BE2C (cell line): ENCODE measurements at regions not wholly inside any gene's neighbourhood (a gene's known extent, or its start where the extent isn't known, plus 50 kb on each side); places are given as distances from the start of the nearest gene placed in this dataset.

Experiments used
- DNase-seq: peaks from one replicate; pipeline ENCODE4 v3.0.0-alpha.2; 2020
- H3K27me3 ChIP-seq: fragments of 250-450 bp; sonication (Bioruptor Pico); 2 replicates; pipeline ENCODE4 v1.5.1; 2020; ENCODE audit warnings: mild to moderate bottlenecking
- H3K36me3 ChIP-seq: fragments of 250-450 bp; sonication (Bioruptor Pico); 2 replicates; pipeline ENCODE4 v1.5.1; 2020; ENCODE audit warnings: mild to moderate bottlenecking
- H3K4me1 ChIP-seq: fragments of 250-450 bp; sonication (Bioruptor Pico); 2 replicates; pipeline ENCODE4 v1.5.1; 2020
- H3K4me3 ChIP-seq: 2 replicates; pipeline ENCODE4 v1.5.1; 2011; ENCODE audit warnings: low read depth, low read length
- H3K9me3 ChIP-seq: fragments of 250-450 bp; sonication (Bioruptor Pico); 2 replicates; pipeline ENCODE4 v1.5.1; 2020
- CTCF ChIP-seq: IDR thresholded peaks from 2 replicates; pipeline ENCODE4 v1.5.1; 2012; ENCODE audit warnings: mild to moderate bottlenecking, low read depth, low read length

GRCh38 chr11:57109331-57109730 is 72.4 kb upstream of the LRRC55 start:
- Histone ChIP-seq H3K9me3 (no peaks in the 10 kb centered on the region), H3K4me1 (no peaks in the 10 kb centered on the region), H3K36me3 (no peaks in the 10 kb centered on the region), H3K4me3 (no peak overlapping the region), H3K27me3 (no peaks in the 10 kb centered on the region)
- no peak for DNase-seq
- TF ChIP-seq CTCF = no peak

DNA sequence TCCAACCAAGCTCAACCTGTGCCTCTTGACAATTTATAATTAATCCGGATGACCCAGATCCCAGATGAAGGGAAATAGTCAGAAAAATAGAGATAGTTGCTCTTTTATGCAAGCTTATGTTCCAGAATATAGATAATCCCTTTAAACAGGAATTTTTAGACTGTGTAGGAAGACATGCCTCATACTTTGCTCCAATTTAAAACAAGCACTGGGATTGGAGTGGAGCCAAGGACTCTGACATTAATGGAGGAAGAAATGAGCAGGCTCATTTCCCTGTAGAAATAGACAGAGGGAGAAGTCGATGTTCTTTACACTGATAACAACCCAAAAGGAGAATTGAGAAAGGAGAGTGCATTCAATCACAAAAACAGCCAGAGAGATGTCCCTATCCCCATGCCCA is 70.1 kb upstream of the LRRC55 start:
- DNase-seq = no peak
- H3K4me1 ChIP-seq = no peaks in the 10 kb centered on the region
- no peak overlapping the region for H3K4me3 ChIP-seq
- TF ChIP-seq CTCF = no peak
- H3K36me3 ChIP-seq = no peaks in the 10 kb centered on the region
- no peaks in the 10 kb centered on the region for H3K27me3 ChIP-seq
- no peaks in the 10 kb centered on the region for H3K9me3 ChIP-seq

DNA sequence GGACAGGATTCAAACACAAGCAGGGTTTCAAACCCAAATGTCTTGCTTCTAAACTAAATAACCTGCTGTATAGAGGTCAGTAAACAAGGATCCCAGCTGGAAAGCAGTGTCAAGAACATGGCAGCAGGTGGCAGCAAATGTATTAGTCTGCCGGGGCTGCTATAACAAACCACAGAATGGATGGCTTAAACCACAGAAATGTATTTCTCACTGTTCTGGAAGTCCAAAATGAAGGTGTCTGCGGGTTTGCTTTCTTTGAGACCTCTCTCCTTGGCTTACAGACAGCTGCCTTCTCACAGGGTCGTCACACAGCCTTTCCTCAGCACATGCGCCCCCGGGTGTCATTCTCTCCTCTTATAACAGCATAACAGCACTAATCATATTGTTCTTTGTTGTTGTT is 65.1 kb upstream of the LRRC55 start:
- peak; percentile 67 for TF ChIP-seq CTCF
- H3K9me3 ChIP-seq = no peaks in the 10 kb centered on the region
- no peaks in the 10 kb centered on the region for H3K4me1 ChIP-seq
- peak; percentile 32 for DNase-seq
- no peaks in the 10 kb centered on the region for H3K27me3 ChIP-seq
- H3K4me3 ChIP-seq = no peak overlapping the region
- no peaks in the 10 kb centered on the region for H3K36me3 ChIP-seq

DNA sequence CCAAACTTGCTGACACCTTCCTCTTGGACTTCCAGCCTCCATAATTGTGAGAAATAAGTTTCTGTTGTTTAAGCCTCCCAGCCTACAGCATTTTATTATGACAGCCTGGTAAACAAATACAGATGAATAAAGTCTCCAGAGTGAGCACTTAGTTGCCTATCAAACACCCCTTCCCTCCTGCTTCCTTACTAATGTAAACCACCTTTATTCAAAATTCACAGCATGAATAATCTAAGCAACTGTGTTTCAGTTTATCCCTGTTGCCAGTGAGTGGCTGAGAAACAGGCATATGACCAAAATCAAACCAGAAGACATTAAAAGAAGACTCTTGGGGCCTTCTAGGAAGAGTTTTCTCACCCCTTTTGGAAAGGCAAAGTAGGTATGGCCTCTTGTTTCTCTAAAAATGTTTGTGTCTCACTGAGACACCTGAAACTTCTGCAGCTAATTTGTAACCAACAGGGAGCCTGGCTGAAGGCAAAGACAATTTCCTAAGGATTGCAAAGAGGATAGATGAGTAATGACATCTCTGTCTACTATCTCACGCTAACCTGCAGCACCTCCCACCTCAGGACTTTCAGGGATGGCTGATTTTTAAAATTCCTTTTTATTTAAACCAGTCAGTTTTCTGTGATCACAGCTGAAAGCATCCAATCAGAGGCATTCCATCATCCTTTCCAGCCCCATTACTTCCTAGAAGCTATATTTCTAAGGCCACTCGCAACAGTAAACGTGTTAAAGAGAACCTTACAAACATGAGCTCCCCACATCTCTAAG is 61.4 kb upstream of the LRRC55 start:
- TF ChIP-seq CTCF = no peak
- Histone ChIP-seq H3K27me3 (no peaks in the 10 kb centered on the region), H3K9me3 (no peaks in the 10 kb centered on the region), H3K36me3 (no peaks in the 10 kb centered on the region), H3K4me1 (no peaks in the 10 kb centered on the region), H3K4me3 (no peak overlapping the region)
- no peak for DNase-seq

DNA sequence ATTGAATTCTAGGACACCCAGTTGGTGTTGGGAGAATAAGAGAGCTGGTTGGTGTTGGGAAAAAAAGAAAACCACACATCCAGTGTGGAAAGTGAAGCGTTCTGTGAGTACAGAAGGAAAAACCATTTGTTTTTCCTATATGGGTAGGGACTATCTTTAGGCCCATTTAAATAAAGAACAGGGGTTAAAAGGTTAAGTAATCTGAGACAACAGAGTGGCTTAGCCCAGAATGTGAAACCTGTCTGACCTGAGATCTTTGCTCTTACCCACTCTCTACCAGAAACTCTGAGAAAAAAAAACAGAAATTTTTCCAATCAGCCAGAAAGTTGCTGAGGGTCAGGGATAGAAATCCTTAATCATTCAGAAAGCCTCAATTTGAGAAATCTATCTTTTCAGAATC is 59.8 kb upstream of the LRRC55 start:
- DNase-seq = no peak
- Histone ChIP-seq H3K27me3 (no peaks in the 10 kb centered on the region), H3K4me3 (no peak overlapping the region), H3K4me1 (no peaks in the 10 kb centered on the region), H3K36me3 (no peaks in the 10 kb centered on the region), H3K9me3 (no peaks in the 10 kb centered on the region)
- no peak for TF ChIP-seq CTCF

DNA sequence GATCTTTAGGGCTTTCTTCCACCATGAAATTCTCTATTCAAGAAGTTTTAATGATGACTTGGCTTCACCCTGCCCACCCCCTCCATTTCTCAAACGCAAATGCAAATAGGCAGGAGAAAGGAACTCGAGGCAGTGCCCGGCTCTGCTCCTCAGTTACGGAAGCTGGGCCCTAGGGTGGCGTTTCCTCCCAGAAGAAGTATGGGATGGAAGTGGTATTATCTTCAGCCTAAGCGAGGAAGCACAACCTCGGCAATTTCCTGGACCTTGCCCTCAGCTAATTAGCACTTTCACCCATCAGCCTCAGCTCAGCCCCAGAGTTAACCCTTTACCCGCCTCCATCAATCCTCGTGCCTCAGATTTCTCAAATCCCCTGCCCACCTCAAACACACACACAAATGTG is 58.2 kb upstream of the LRRC55 start:
- no peaks in the 10 kb centered on the region for H3K27me3 ChIP-seq
- H3K4me3 ChIP-seq = no peak overlapping the region
- H3K9me3 ChIP-seq = no peaks in the 10 kb centered on the region
- no peak for DNase-seq
- H3K36me3 ChIP-seq = no peaks in the 10 kb centered on the region
- no peak for TF ChIP-seq CTCF
- H3K4me1 ChIP-seq = no peaks in the 10 kb centered on the region
